ENCODE measurements at regions not wholly inside any gene's neighbourhood (a gene's known extent, or its start where the extent isn't known, plus 50 kb on each side); places are given as distances from the start of the nearest gene placed in this dataset.

GRCh38 chr22:48824712-48825651, 1002.7 kb downstream of the BRD1 start:
- TF ChIP-seq POLR2A (IDR thresholded peaks at IDR 0.05) (no peak), POLR2AphosphoS5 (IDR thresholded peaks at IDR 0.05) (no peak), CTCF (IDR thresholded peaks at IDR 0.05 in 8 of 11, conservative IDR thresholded peaks at IDR 0.05 in 3 of 11) (no peak)
- Histone ChIP-seq H3K9me3 (peaks cover 0 to 2% (median 0%) of the 10 kb centered on the region in 8 donors), H3K27me3 (replicated peaks in 1 of 7) (peaks cover 0 to 88% (median 0%) of the 10 kb centered on the region in 7 donors), H3K36me3 (no peaks in the 10 kb centered on the region), H3K27ac (no peak overlapping the region), H3K4me1 (no peaks in the 10 kb centered on the region), H3K4me3 (no peak overlapping the region)
- 64 to 70% (median 65%) methylated on average over 23 of the region's 23 CpGs for WGBS, 5 donors
- DNase-seq = peak; percentile 56
- intact Hi-C loops (cut with DNase I; ENCODE audit: low total_unique reads) = no loop called here

GRCh38 chr22:48823941-48824340, 1003.7 kb downstream of the BRD1 start:
- no peaks in the 10 kb centered on the region for H3K36me3 ChIP-seq
- peak; percentile 54 for DNase-seq
- peaks cover 0 to 85% (median 0%) of the 10 kb centered on the region in 7 donors for H3K27me3 ChIP-seq (replicated peaks in 1 of 7)
- H3K4me1 ChIP-seq = no peaks in the 10 kb centered on the region
- H3K4me3 ChIP-seq = no peak overlapping the region
- intact Hi-C loops (cut with DNase I; ENCODE audit: low total_unique reads) = no loop called here
- WGBS, 5 donors = 84 to 90% (median 85%) methylated on average over 12 of the region's 12 CpGs
- H3K27ac ChIP-seq = no peak overlapping the region
- TF ChIP-seq POLR2AphosphoS5 (IDR thresholded peaks at IDR 0.05) (no peak), POLR2A (IDR thresholded peaks at IDR 0.05) (no peak), CTCF (IDR thresholded peaks at IDR 0.05 in 8 of 11, conservative IDR thresholded peaks at IDR 0.05 in 3 of 11) (no peak)
- no peaks in the 10 kb centered on the region for H3K9me3 ChIP-seq

- H3K4me1 ChIP-seq = no peaks in the 10 kb centered on the region
- H3K4me3 ChIP-seq = no peak overlapping the region
- H3K27me3 ChIP-seq (replicated peaks in 1 of 7) = peaks cover 0 to 71% (median 0%) of the 10 kb centered on the region in 7 donors
- TF ChIP-seq CTCF (IDR thresholded peaks at IDR 0.05 in 8 of 11, conservative IDR thresholded peaks at IDR 0.05 in 3 of 11) (no peak), POLR2AphosphoS5 (IDR thresholded peaks at IDR 0.05) (no peak), POLR2A (IDR thresholded peaks at IDR 0.05) (no peak)
- no peaks in the 10 kb centered on the region for H3K36me3 ChIP-seq
- 80 to 90% (median 85%) methylated on average over 15 to 19 of the region's 19 CpGs for WGBS, 5 donors
- H3K9me3 ChIP-seq = no peaks in the 10 kb centered on the region
- H3K27ac ChIP-seq = no peak overlapping the region
- intact Hi-C loops (cut with DNase I; ENCODE audit: low total_unique reads) = no loop called here
- peak; percentile 67 for DNase-seq
Measured at GRCh38 chr22:48822278-48823233, 1005.1 kb downstream of the BRD1 start.

All from spleen (tissue), 11 donors.